Adrenal gland (tissue), 5 donors: ENCODE measurements at regions not wholly inside any gene's neighbourhood (a gene's known extent, or its start where the extent isn't known, plus 50 kb on each side); places are given as distances from the start of the nearest gene placed in this dataset.

Source experiments
- POLR2A ChIP-seq, 2 donors: fragments of 450-650 bp; IDR thresholded peaks; one replicate each; pipeline ENCODE4 v1.6.1; 2017; ENCODE audit warnings: antibody characterized with exemption in 2 of 2, mild to moderate bottlenecking in 2 of 2, moderate library complexity in 1 of 2
- TF ChIP-seq, protein P1 (sequence below), 6 experiments: fragments of 450-650 bp in 4 of 6; fragments of 200-600 bp in 2 of 6; sonication (generic) in 1 of 6; IDR thresholded peaks; 1 replicate in 5 of 6; 2 replicates in 1 of 6; pipeline versions ENCODE4 v1.5.1 to v1.8.0; 2016 to 2021; ENCODE audit warnings: antibody characterized with exemption in 6 of 6, mild to moderate bottlenecking in 2 of 6, moderate library complexity in 1 of 6
- donor health status: DM: no; HTN: no; CAD: no.

DNA sequence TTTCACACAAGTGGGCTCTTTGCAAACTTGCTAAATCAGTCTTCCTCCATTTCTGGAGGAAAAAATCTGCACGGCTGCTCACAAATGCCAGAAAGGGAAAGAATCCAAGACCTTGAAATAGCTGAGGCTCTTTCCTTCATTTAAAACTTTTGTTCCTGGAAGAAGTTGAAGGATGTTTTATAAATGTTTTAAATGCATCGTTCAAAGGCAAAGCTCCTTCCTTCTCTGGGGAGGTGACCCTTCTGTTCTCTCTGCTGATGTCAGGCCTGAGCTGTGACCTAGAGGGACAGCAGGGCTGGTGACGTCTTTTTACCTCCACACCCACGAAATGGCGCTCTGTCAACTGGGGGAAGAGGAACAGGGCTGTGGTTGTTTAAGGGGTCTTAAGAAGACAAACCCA is 376.4 kb upstream of the ZNF507 start:
- no peak for TF ChIP-seq POLR2A (IDR thresholded peaks at IDR 0.05)
- TF ChIP-seq, protein P1, sequence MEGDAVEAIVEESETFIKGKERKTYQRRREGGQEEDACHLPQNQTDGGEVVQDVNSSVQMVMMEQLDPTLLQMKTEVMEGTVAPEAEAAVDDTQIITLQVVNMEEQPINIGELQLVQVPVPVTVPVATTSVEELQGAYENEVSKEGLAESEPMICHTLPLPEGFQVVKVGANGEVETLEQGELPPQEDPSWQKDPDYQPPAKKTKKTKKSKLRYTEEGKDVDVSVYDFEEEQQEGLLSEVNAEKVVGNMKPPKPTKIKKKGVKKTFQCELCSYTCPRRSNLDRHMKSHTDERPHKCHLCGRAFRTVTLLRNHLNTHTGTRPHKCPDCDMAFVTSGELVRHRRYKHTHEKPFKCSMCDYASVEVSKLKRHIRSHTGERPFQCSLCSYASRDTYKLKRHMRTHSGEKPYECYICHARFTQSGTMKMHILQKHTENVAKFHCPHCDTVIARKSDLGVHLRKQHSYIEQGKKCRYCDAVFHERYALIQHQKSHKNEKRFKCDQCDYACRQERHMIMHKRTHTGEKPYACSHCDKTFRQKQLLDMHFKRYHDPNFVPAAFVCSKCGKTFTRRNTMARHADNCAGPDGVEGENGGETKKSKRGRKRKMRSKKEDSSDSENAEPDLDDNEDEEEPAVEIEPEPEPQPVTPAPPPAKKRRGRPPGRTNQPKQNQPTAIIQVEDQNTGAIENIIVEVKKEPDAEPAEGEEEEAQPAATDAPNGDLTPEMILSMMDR (IDR thresholded peaks at IDR 0.05), result no peak
